ENCODE measurements at regions not wholly inside any gene's neighbourhood (a gene's known extent, or its start where the extent isn't known, plus 50 kb on each side); places are given as distances from the start of the nearest gene placed in this dataset.

DNA sequence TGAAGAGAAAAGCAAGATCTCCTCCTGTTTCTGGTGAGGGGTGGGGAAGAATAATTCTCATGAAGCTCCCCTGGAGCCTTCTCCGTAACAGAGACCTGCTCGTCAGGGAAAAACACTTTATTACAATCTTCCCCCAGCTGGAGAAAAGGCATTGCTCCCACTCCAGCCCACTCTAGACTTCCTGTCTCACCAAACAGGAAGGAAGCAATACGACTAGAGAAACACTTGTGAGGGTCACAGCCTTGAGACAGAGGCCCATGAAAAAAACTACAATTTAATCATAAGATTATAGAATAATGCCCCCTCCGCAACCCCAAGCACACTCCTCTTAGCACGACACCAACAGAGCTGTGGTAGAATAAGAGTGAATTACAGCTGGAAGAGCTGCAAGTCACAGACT is 197.2 kb upstream of the S1PR3 start:
- no peaks in the 10 kb centered on the region for H3K9me3 ChIP-seq (ENCODE audit: insufficient read depth in 2 of 2, low read depth in 1 of 2, low read length in 1 of 2)
- H3K56ac ChIP-seq (replicated peaks; ENCODE audit: insufficient read length, low read depth, low read length): no peak overlapping the region
- no peak overlapping the region for H4K91ac ChIP-seq (replicated peaks; ENCODE audit: insufficient read length, low read length)
- H2BK120ac ChIP-seq (replicated peaks; ENCODE audit: low read depth, low read length): no peak overlapping the region
- H4K8ac ChIP-seq (ENCODE audit: extremely low read depth, insufficient read depth, low read length): no peak overlapping the region
- H2AFZ ChIP-seq (ENCODE audit: low read length): no peak overlapping the region
- no peak overlapping the region for H3K27ac ChIP-seq (ENCODE audit: low read depth, low read length)
- TF ChIP-seq, protein P1, sequence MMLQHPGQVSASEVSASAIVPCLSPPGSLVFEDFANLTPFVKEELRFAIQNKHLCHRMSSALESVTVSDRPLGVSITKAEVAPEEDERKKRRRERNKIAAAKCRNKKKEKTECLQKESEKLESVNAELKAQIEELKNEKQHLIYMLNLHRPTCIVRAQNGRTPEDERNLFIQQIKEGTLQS (IDR thresholded peaks at IDR 0.05; ENCODE audit: insufficient read depth, low read depth, low read length): no peak
- no peak for TF ChIP-seq TEAD4 (IDR thresholded peaks at IDR 0.05; ENCODE audit: low read depth, low read length)
- TF ChIP-seq TCF12 (IDR thresholded peaks at IDR 0.05; ENCODE audit: low read depth, low read length): no peak
- no peak for TF ChIP-seq SIRT6 (IDR thresholded peaks at IDR 0.05; ENCODE audit: low read length)
- TF ChIP-seq SRF (IDR thresholded peaks at IDR 0.05; ENCODE audit: low read depth, low read length): no peak
- TF ChIP-seq KDM5A (IDR thresholded peaks at IDR 0.05; ENCODE audit: low read length): no peak
- H3K4me3 ChIP-seq (ENCODE audit: extremely low read depth in 1 of 4, insufficient read depth in 2 of 4, low read depth in 3 of 4, low read length in 4 of 4): no peak overlapping the region
- H2BK12ac ChIP-seq (ENCODE audit: low read depth, low read length): no peak overlapping the region
- no peak overlapping the region for H3K9ac ChIP-seq (replicated peaks in 1 of 4; ENCODE audit: extremely low read depth in 1 of 4, low read depth in 3 of 4, low read length in 3 of 4)
- H3K79me1 ChIP-seq (ENCODE audit: low read depth, low read length): no peaks in the 10 kb centered on the region; the same call in 1 of the 2 replicates
- H3K36me3 ChIP-seq (ENCODE audit: control insufficient read depth in 2 of 4, insufficient read depth in 4 of 4, low read length in 3 of 4): no peaks in the 10 kb centered on the region
- no peak overlapping the region for H3K4ac ChIP-seq (replicated peaks; ENCODE audit: insufficient read length, low read depth, low read length)
- H3K4me1 ChIP-seq (replicated peaks in 1 of 4; ENCODE audit: control insufficient read depth in 3 of 4, insufficient read depth in 4 of 4, low read length in 3 of 4): no peaks in the 10 kb centered on the region
- H3K79me2 ChIP-seq (ENCODE audit: control insufficient read depth in 1 of 2, insufficient read depth in 2 of 2, low read length in 2 of 2): no peaks in the 10 kb centered on the region
- H4K20me1 ChIP-seq (replicated peaks in 1 of 2; ENCODE audit: control insufficient read depth in 1 of 2, insufficient read depth in 2 of 2, low read length in 2 of 2): no peaks in the 10 kb centered on the region
- no peak overlapping the region for H3K14ac ChIP-seq (ENCODE audit: insufficient read length)
- H2BK20ac ChIP-seq (ENCODE audit: low read length): no peak overlapping the region
- WGBS, 2 experiments (ENCODE audit: extremely low coverage in 1 of 2, insufficient coverage in 1 of 2, insufficient read length in 1 of 2, insufficient replicate concordance in 2 of 2, low coverage in 1 of 2, low lambda C conversion rate in 2 of 2, missing lambda C conversion rate in 1 of 2): 93% methylated on average over 5 of the region's 5 CpGs; no CpG with 5 or more reads in 1 of the 2 experiments
- no peak overlapping the region for H4K5ac ChIP-seq (ENCODE audit: insufficient read length, low read depth, low read length)
- FAIRE-seq (no peak), DNase-seq (ENCODE audit: low read depth in 1 of 2, low spot score in 2 of 2) (no peak)
- H2BK5ac ChIP-seq (ENCODE audit: low read depth, low read length): no peak overlapping the region
- POLR2A ChIA-PET (ENCODE audit: partially characterized antibody): no interaction called here
- no peaks in the 10 kb centered on the region for H3K27me3 ChIP-seq (replicated peaks in 1 of 4; ENCODE audit: control insufficient read depth in 3 of 4, extremely low read depth in 1 of 4, insufficient read depth in 3 of 4, low read length in 3 of 4)
- H3K18ac ChIP-seq (ENCODE audit: extremely low read depth, low read length): no peak overlapping the region
- H3K23ac ChIP-seq (ENCODE audit: insufficient read length): no peak overlapping the region
- no peak overlapping the region for H2AK5ac ChIP-seq (ENCODE audit: low read depth, low read length)
- no peak overlapping the region for H2BK15ac ChIP-seq (ENCODE audit: low read length)
- CTCF ChIA-PET (ENCODE audit: partially characterized antibody): interaction anchor here (1.2 to 1.5 kb wide), 2 partner anchors 9 to 19 kb away, joined by 3 to 4 read pairs; no protein-coding TSS in a partner anchor
- no peaks in the 10 kb centered on the region for H3K23me2 ChIP-seq (ENCODE audit: low read depth, low read length)
- no peak overlapping the region for H3K4me2 ChIP-seq (ENCODE audit: insufficient read depth in 1 of 2, low read depth in 2 of 2, low read length in 2 of 2)

All from H1 (cell line).